ENCODE measurements at regions not wholly inside any gene's neighbourhood (a gene's known extent, or its start where the extent isn't known, plus 50 kb on each side); places are given as distances from the start of the nearest gene placed in this dataset.

GRCh38 chr2:74735009-74735408 is 81.0 kb downstream of the SEMA4F start:
- H3K36me3 ChIP-seq (ENCODE audit: control insufficient read depth in 1 of 2, insufficient read depth in 2 of 2, low read length in 1 of 2): no peaks in the 10 kb centered on the region
- no peak overlapping the region for H3K27ac ChIP-seq (ENCODE audit: low read depth in 1 of 2, low read length in 2 of 2)
- no peaks in the 10 kb centered on the region for H3K4me1 ChIP-seq (ENCODE audit: control insufficient read depth in 1 of 2, insufficient read depth in 2 of 2, low read length in 2 of 2)
- no peak overlapping the region for H3K4me3 ChIP-seq (ENCODE audit: low read length in 2 of 2)
- WGBS, 2 donors: 78 to 84% methylated on average over 2 of the region's 2 CpGs
- no peak for ATAC-seq (ENCODE audit: low FRiP score)
- H3K27me3 ChIP-seq (ENCODE audit: control insufficient read depth in 1 of 2, insufficient read depth in 2 of 2, low read length in 1 of 2): no peaks in the 10 kb centered on the region
- no peaks in the 10 kb centered on the region for H3K9me3 ChIP-seq (ENCODE audit: control insufficient read depth, low read length)
- intact Hi-C loops (cut with DNase I): no loop called here
- DNase-seq: no peak

- Histone ChIP-seq H3K27me3 (ENCODE audit: control insufficient read depth in 1 of 2, insufficient read depth in 2 of 2, low read length in 1 of 2) (no peaks in the 10 kb centered on the region), H3K4me1 (ENCODE audit: control insufficient read depth in 1 of 2, insufficient read depth in 2 of 2, low read length in 2 of 2) (no peaks in the 10 kb centered on the region), H3K9me3 (ENCODE audit: control insufficient read depth, low read length) (no peaks in the 10 kb centered on the region), H3K27ac (ENCODE audit: low read depth in 1 of 2, low read length in 2 of 2) (no peak overlapping the region), H3K4me3 (ENCODE audit: low read length in 2 of 2) (no peak overlapping the region), H3K36me3 (ENCODE audit: control insufficient read depth in 1 of 2, insufficient read depth in 2 of 2, low read length in 1 of 2) (no peaks in the 10 kb centered on the region)
- no peak for DNase-seq
- intact Hi-C loops (cut with DNase I): no loop called here
- ATAC-seq (ENCODE audit: low FRiP score): no peak
- 74 to 75% methylated on average over 3 of the region's 3 CpGs for WGBS, 2 donors
Observed at GRCh38 chr2:74735564-74735963, 81.5 kb downstream of the SEMA4F start.

GRCh38 chr2:74736589-74736988 is 82.5 kb downstream of the SEMA4F start:
- Histone ChIP-seq H3K4me1 (ENCODE audit: control insufficient read depth in 1 of 2, insufficient read depth in 2 of 2, low read length in 2 of 2) (peaks cover 0 to 3% of the 10 kb centered on the region in 2 donors), H3K4me3 (ENCODE audit: low read length in 2 of 2) (no peak overlapping the region), H3K27ac (ENCODE audit: low read depth in 1 of 2, low read length in 2 of 2) (no peak overlapping the region), H3K36me3 (ENCODE audit: control insufficient read depth in 1 of 2, insufficient read depth in 2 of 2, low read length in 1 of 2) (no peaks in the 10 kb centered on the region), H3K27me3 (ENCODE audit: control insufficient read depth in 1 of 2, insufficient read depth in 2 of 2, low read length in 1 of 2) (no peaks in the 10 kb centered on the region), H3K9me3 (ENCODE audit: control insufficient read depth, low read length) (no peaks in the 10 kb centered on the region)
- DNase-seq: no peak
- WGBS, 2 donors: 79 to 87% methylated on average over 2 of the region's 2 CpGs
- intact Hi-C loops (cut with DNase I): no loop called here
- ATAC-seq (ENCODE audit: low FRiP score): no peak

GRCh38 chr2:74738586-74738985 is 84.5 kb downstream of the SEMA4F start:
- Histone ChIP-seq H3K9me3 (ENCODE audit: control insufficient read depth, low read length) (no peaks in the 10 kb centered on the region), H3K36me3 (ENCODE audit: control insufficient read depth in 1 of 2, insufficient read depth in 2 of 2, low read length in 1 of 2) (no peaks in the 10 kb centered on the region), H3K4me3 (ENCODE audit: low read length in 2 of 2) (no peak overlapping the region), H3K4me1 (ENCODE audit: control insufficient read depth in 1 of 2, insufficient read depth in 2 of 2, low read length in 2 of 2) (peaks cover 0 to 3% of the 10 kb centered on the region in 2 donors), H3K27ac (ENCODE audit: low read depth in 1 of 2, low read length in 2 of 2) (no peak overlapping the region), H3K27me3 (ENCODE audit: control insufficient read depth in 1 of 2, insufficient read depth in 2 of 2, low read length in 1 of 2) (no peaks in the 10 kb centered on the region)
- DNase-seq: no peak
- 59 to 73% methylated on average over 6 of the region's 6 CpGs for WGBS, 2 donors
- intact Hi-C loops (cut with DNase I): no loop called here
- ATAC-seq (ENCODE audit: low FRiP score): no peak

- DNase-seq: no peak
- no peaks in the 10 kb centered on the region for H3K36me3 ChIP-seq (ENCODE audit: control insufficient read depth in 1 of 2, insufficient read depth in 2 of 2, low read length in 1 of 2)
- no peaks in the 10 kb centered on the region for H3K27me3 ChIP-seq (ENCODE audit: control insufficient read depth in 1 of 2, insufficient read depth in 2 of 2, low read length in 1 of 2)
- H3K27ac ChIP-seq (ENCODE audit: low read depth in 1 of 2, low read length in 2 of 2): no peak overlapping the region
- H3K9me3 ChIP-seq (ENCODE audit: control insufficient read depth, low read length): no peaks in the 10 kb centered on the region
- intact Hi-C loops (cut with DNase I): no loop called here
- no peak overlapping the region for H3K4me3 ChIP-seq (ENCODE audit: low read length in 2 of 2)
- no peak for ATAC-seq (ENCODE audit: low FRiP score)
- H3K4me1 ChIP-seq (ENCODE audit: control insufficient read depth in 1 of 2, insufficient read depth in 2 of 2, low read length in 2 of 2): peaks cover 0 to 3% of the 10 kb centered on the region in 2 donors
Observed at GRCh38 chr2:74739129-74739528, 85.1 kb downstream of the SEMA4F start.

GRCh38 chr2:74739733-74740241 is 85.7 kb downstream of the SEMA4F start:
- Histone ChIP-seq H3K9me3 (ENCODE audit: control insufficient read depth, low read length) (no peaks in the 10 kb centered on the region), H3K36me3 (ENCODE audit: control insufficient read depth in 1 of 2, insufficient read depth in 2 of 2, low read length in 1 of 2) (no peaks in the 10 kb centered on the region), H3K27me3 (ENCODE audit: control insufficient read depth in 1 of 2, insufficient read depth in 2 of 2, low read length in 1 of 2) (no peaks in the 10 kb centered on the region), H3K27ac (ENCODE audit: low read depth in 1 of 2, low read length in 2 of 2) (no peak overlapping the region), H3K4me3 (ENCODE audit: low read length in 2 of 2) (no peak overlapping the region), H3K4me1 (ENCODE audit: control insufficient read depth in 1 of 2, insufficient read depth in 2 of 2, low read length in 2 of 2) (peaks cover 0 to 3% of the 10 kb centered on the region in 2 donors)
- ATAC-seq (ENCODE audit: low FRiP score) (no peak), DNase-seq (no peak)
- intact Hi-C loops (cut with DNase I): loop anchor here in 1 of 2 donors (2.0 kb wide), 1 partner anchor 29 kb away; no protein-coding TSS in a partner anchor
- WGBS, 2 donors: 91 to 96% methylated on average over 4 of the region's 4 CpGs

GRCh38 chr2:74740395-74740740 is 86.3 kb downstream of the SEMA4F start:
- intact Hi-C loops (cut with DNase I): loop anchor here in 1 of 2 donors (2.0 kb wide), 1 partner anchor 28 kb away; no protein-coding TSS in a partner anchor
- peaks cover 0 to 3% of the 10 kb centered on the region in 2 donors for H3K4me1 ChIP-seq (ENCODE audit: control insufficient read depth in 1 of 2, insufficient read depth in 2 of 2, low read length in 2 of 2)
- ATAC-seq (ENCODE audit: low FRiP score) (no peak), DNase-seq (no peak)
- no peaks in the 10 kb centered on the region for H3K9me3 ChIP-seq (ENCODE audit: control insufficient read depth, low read length)
- WGBS, 2 donors: 46 to 58% methylated on average over 3 of the region's 3 CpGs
- H3K27me3 ChIP-seq (ENCODE audit: control insufficient read depth in 1 of 2, insufficient read depth in 2 of 2, low read length in 1 of 2): no peaks in the 10 kb centered on the region
- no peaks in the 10 kb centered on the region for H3K36me3 ChIP-seq (ENCODE audit: control insufficient read depth in 1 of 2, insufficient read depth in 2 of 2, low read length in 1 of 2)
- H3K4me3 ChIP-seq (ENCODE audit: low read length in 2 of 2): no peak overlapping the region
- peak overlapping the region in 1 of 2 donors; percentile 7 for H3K27ac ChIP-seq (ENCODE audit: low read depth in 1 of 2, low read length in 2 of 2)

- H3K27me3 ChIP-seq (ENCODE audit: control insufficient read depth in 1 of 2, insufficient read depth in 2 of 2, low read length in 1 of 2): no peaks in the 10 kb centered on the region
- DNase-seq (peak; percentile 85 to 88), ATAC-seq (ENCODE audit: low FRiP score) (peak; percentile 85)
- peaks cover 0 to 3% of the 10 kb centered on the region in 2 donors for H3K4me1 ChIP-seq (ENCODE audit: control insufficient read depth in 1 of 2, insufficient read depth in 2 of 2, low read length in 2 of 2)
- 11 to 13% methylated on average over 13 of the region's 13 CpGs for WGBS, 2 donors
- H3K36me3 ChIP-seq (ENCODE audit: control insufficient read depth in 1 of 2, insufficient read depth in 2 of 2, low read length in 1 of 2): no peaks in the 10 kb centered on the region
- H3K9me3 ChIP-seq (ENCODE audit: control insufficient read depth, low read length): no peaks in the 10 kb centered on the region
- H3K4me3 ChIP-seq (ENCODE audit: low read length in 2 of 2): no peak overlapping the region
- H3K27ac ChIP-seq (ENCODE audit: low read depth in 1 of 2, low read length in 2 of 2): peak overlapping the region; percentile 39 to 97
- intact Hi-C loops (cut with DNase I): loop anchor here in 1 of 2 donors (1.0 to 2.0 kb wide), 2 partner anchors 28 to 152 kb away; no protein-coding TSS in a partner anchor
Observed at GRCh38 chr2:74740741-74741431, 86.8 kb downstream of the SEMA4F start.

GRCh38 chr2:74741629-74742028 is 87.6 kb downstream of the SEMA4F start:
- 63 to 67% methylated on average over 2 of the region's 2 CpGs for WGBS, 2 donors
- no peaks in the 10 kb centered on the region for H3K36me3 ChIP-seq (ENCODE audit: control insufficient read depth in 1 of 2, insufficient read depth in 2 of 2, low read length in 1 of 2)
- H3K27me3 ChIP-seq (ENCODE audit: control insufficient read depth in 1 of 2, insufficient read depth in 2 of 2, low read length in 1 of 2): no peaks in the 10 kb centered on the region
- peak overlapping the region in 1 of 2 donors; percentile 97 for H3K27ac ChIP-seq (ENCODE audit: low read depth in 1 of 2, low read length in 2 of 2)
- intact Hi-C loops (cut with DNase I): loop anchor here in 1 of 2 donors (1.0 to 2.0 kb wide), 2 partner anchors 27 to 152 kb away; no protein-coding TSS in a partner anchor
- H3K4me1 ChIP-seq (ENCODE audit: control insufficient read depth in 1 of 2, insufficient read depth in 2 of 2, low read length in 2 of 2): peaks cover 0 to 3% of the 10 kb centered on the region in 2 donors
- DNase-seq (no peak), ATAC-seq (ENCODE audit: low FRiP score) (no peak)
- H3K4me3 ChIP-seq (ENCODE audit: low read length in 2 of 2): no peak overlapping the region
- H3K9me3 ChIP-seq (ENCODE audit: control insufficient read depth, low read length): no peaks in the 10 kb centered on the region

All from aorta (tissue), 5 donors.